ENCODE measurements at regions not wholly inside any gene's neighbourhood (a gene's known extent, or its start where the extent isn't known, plus 50 kb on each side); places are given as distances from the start of the nearest gene placed in this dataset.
"Not testable (repeated sequence)": the region's sequence is repeated elsewhere in the genome, so short reads cannot be mapped to it uniquely, and the experiment has no call there.

DNA sequence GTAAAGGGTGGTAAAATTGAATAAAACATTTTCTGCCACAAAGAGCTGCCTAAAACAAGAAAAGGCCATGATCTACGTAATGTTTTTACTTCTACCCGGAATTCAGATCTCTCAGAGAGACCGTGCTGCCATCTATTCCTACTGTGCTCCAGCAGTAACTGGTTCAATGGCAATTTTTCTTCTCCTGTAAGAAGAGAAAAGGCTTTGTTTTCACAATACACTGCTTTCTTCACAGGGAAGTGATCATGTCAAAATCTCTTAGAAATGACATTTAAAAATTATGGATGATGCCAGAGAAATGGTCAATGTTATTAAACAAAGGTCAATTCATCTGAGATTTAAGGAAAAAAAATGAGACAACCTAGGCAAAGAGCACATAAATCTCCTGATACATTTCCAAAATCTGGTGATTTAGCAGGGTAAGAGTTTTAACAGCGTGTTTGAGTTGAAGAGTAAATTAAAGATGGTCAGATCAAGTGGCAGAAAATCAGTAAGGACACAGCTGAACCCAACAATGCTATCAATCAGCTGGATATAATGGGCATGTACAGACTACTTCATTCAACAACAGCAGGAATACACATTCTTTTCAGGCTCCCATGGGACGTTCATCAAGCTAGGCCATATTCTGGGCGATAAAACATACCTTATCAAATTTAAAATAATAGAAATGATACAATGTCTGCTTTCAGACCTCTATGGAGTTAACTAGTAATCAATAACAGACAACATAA is 523.1 kb downstream of the CHSY3 start:
- DNase-seq, result no peak

DNA sequence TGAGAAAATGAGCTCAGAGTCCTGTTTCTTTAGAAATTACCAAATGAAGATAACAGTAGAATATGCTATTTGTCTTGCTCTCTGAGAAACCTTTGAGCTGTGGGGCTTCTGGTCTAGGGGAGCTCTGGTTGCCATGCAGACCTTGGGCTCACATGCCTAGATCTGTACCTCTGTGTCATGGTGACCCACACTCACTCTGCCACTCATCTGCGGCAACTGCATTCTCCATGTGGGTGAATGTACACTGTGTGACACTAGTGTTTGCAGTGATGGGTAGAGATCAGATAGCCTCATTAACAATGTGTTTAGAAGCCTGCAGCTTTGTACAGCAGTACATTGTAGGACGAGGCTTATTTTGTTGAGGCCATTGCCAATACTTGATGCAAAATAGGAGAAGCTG is 521.2 kb downstream of the CHSY3 start:
- no peak for DNase-seq

DNA sequence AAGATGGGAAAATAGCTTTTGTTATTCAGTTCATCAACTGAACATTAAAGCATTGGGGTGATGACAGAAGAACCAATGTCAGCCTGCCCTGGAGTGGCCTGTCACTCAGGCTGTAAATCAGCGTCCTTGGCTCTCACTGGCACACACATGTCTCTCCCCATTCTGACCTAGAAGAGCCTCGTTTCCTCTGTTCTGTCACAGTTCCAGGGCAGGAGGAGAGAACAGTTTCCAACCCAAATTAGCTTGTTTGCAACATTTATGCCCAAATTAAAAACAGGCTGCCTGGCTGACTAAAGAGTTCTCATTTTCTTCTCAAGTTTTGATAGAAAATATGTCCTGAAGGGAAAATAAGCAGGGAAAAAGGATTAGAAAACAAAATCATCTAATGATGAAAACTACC is 520.1 kb downstream of the CHSY3 start:
- no peak for DNase-seq

DNA sequence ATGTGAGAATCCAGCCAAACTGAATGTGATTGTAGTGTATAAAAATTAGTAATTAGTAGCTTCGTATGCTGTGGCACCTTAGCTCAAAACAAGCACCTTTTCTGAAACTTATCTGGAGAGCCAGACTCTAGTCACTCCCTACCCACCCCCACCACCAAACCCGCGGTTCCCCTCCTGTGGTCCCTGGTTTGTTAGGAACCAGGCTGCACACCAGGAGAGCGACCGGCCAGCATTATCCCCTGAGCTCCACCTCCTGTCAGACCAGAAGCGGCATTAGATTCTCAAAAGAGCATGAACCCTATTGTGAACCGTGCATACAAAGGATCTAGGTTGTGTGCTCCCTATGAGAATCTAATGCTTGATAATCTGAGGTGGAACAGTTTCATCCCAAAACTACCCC is 498.6 kb downstream of the CHSY3 start:
- DNase-seq, result no peak

DNA sequence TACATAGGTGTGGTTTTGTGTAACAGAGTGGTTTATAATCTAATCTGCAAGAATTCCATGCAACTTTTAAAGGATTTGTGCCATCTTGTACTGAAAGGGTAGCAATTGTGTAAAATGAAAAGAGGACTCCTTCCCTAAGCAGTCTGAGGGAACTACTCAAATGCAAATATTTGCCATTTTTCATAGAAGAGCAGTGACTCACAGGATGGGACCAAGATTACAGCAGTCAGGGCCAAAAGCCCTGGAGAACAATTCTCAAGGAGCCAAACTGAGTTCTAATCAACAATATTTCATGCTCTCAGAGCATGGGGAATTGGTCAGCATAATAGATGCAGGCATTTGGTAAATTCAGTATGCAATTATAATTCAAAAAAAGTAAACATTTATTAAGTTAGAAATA is 495.8 kb downstream of the CHSY3 start:
- no peak for DNase-seq

DNA sequence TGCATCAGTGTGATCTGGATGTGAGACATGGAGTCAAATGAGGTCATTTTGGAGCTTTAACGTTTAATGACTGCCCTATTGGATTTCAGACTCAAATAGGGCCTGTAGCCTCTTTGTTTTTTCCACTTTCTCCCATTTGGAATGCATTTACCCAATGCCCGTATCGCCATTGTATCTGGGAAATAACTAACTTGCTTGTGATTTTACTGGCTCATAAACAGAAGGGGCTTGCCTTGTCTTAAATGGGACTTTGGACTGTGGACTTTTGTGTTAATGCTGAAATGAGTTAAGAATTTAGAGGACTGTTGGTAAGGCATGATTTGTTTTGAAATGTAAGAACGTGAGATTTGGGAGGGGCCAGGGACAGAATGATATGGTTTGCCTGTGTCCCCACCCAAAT is 494.6 kb downstream of the CHSY3 start:
- no peak for DNase-seq

DNA sequence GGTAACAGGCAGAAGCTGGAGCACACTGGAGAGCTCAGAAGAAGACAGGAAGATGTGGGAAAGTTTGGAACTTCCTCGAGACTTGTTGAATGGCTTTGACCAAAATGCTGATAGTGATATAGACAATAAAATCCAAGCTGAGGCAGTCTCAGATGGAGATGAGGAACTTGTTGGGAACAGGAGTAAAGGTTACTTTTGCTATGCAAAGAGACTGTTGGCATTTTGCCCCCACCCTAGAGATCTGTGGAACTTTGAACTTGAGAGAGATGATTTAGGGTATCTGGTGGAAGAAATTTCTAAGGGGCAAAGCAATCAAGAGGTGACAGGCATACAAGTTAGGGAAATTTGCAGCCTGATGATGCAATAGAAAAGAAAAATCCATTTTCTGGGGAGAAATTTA is 493.5 kb downstream of the CHSY3 start:
- DNase-seq, result not testable (repeated sequence)

DNA sequence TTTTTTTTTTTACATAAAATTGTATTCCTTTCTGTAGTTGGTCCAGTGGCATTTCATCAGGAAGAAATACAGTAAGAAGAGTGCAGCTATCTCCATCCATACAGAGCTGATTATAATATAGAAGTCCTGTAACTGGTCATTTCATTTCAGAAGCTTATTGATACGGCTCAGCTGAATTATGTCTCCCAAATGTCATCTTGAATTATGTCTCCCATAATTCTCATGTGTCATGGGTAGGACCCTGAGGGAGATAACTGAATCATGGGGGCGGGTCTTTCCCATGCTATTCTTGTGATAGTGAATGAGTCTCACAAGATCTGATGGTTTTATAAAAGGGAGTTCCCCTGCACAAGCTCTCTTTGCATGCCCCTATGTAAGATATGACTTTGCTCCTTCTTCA is 492.9 kb downstream of the CHSY3 start:
- no peak for DNase-seq

DNA sequence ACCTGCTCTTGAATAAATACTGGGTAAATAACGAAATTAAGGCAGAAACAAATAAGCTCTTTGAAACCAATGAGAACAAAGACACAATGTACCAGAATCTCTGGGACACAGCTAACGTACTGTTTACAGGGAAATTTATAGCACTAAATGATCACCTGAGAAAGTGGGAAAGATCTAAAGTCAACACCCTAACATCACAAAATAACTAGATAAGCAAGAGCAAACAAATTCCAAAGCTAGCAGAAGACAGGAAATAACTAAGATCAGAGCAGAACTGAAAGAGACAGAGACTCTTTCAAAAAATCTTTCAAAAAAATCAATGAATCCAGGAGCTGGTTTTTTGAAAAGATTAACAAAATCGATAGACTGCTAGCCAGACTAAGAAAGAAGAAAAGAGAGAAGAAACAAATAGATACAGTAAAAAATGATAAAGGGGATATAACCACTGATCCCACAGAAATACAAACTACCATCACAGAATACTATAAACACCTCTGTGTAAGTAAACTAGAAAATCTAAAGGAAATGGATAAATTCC is 487.5 kb downstream of the CHSY3 start:
- DNase-seq, result not testable (repeated sequence)

DNA sequence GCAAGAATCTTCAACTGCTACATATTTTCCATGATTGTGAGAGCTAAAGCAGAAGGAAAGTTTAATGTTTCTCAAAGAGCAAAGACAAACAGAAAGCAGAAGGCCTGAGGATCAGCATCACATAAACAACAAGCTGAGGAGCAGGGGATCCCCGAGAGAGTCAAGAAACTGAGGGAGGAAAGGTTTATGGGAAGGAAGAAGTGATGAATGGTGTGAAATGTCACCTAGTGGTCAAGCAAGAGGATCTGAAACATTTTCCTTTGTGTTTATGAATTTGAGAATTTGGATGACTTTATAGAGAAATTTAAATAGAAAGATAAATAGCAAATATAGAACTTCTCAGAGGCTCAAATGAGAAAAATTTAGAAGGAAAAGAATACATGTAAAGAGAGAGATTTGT is 481.9 kb downstream of the CHSY3 start:
- DNase-seq, result no peak

DNA sequence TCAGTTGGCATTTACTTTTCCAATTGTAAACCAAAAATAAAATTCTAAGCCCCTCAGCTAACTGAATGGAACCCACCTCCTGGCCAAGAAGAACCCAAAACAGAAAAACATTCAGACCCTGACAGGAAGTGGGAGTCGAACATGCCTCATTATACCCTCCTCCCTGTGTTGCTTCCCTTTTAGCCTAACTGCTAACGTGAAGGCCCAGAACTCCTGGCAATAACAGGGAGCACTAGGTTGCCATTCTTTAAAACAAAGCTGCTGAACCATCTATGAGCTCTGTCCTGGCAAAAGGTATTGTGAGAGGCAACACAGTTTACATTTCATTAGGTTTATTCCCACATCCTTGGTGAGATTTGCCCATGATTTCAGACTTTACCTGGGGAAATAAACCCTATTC is 481.4 kb downstream of the CHSY3 start:
- DNase-seq, result no peak

DNA sequence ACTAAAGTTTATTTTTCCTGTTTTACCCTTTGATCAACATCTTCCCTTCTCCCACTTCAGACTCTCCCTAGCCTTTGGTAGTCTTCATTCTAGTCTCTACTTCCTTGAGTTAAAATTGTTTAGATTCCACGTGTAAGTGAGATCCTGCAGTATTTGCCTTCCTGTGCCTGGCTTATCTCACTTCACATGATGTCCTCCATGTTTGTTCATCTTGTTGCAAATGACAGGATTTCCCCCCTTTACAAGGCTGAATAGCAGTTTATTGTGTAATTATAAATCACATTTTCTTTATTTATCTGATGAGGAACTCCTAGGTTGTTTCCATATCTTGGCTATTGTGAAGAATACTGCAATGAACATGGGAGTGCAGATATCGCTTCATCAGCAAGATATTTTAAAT is 461.7 kb downstream of the CHSY3 start:
- DNase-seq, result no peak

DNA sequence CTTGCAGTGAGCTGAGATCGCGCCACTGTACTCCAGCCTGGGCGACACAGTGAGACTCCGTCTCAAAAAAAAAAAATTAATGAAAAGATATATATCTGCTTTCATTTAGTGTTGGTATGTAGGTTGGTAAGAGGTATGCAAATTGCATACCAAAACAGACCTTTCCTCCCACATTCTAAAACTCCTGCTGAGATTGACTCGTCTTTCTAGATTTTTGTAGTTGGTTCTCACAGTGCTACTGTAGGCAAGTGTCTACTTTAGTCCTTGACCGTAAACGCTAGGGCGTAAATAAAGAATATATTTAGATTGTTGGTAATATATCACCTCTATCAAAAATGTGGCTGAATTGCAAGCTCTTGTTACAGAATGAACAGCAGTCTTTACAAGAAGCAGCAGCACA is 445.9 kb downstream of the CHSY3 start:
- no peak for DNase-seq

DNA sequence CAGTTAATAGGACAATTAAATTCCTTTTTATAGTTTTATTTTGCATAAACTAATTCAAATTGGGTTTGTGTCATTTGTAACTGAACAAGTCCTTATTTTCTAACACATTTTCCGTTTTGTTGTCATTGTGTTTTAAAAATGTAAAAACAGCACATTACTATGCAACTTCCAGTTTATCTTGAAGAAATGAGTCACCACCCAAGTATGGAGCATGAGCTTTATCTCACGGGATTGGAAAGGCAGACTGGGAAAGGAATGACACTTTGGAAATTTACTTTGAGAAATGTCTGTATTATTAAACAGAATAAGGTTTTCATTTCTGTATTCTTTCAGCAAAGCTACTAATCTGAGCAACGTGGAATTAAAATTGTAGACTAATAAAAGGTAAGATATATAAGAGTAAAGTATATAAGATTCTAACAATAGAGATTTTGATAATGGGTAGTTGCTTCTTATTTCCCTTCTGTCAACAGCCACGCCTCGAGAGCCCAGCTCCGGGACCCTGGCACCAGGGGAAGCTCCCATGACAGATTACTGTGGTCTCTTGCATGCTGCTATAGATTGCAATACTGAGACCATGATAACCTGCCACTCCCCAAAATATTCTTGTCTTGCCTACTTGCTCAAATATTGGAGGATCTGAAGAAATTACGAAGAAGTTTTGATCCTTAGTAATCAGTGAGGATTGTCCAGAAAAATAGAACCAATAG is 433.1 kb downstream of the CHSY3 start:
- no peak for DNase-seq

DNA sequence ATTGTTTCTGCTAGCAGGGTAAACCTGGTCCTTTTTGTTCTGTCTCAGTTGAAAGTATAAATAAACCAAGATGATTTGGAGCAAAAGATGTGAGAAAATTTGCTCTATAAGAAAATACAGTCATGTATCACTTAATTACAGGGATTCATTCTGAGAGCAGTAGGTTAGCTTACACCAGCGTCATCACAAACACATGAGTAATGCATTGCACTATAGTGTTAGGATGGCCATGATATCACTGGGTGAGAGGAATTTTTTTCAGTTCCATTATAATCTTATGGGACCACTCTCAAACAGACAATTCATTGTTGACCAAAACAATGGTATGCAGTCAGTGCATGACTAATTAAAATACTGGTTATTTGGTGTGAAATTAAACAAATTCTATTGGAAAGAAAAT is 430.9 kb downstream of the CHSY3 start:
- no peak for DNase-seq

DNA sequence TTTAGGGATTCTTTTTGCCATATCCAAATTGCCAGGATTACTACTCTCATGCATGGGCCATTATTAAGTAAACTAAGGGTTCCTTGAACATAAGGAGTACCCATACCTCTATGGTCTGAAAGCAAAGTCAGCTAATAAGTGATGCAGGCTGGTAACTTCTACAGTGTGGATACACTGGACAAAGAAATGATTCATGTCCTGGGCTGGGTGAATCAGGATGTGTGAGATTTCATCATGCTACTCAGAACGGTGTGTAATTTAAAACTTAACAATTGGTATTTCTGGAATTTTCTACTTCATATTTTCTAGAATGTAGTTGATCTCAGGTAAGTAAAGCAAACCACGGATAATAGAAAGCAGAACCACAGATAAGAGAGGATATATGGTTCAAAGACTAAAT is 428.8 kb downstream of the CHSY3 start:
- DNase-seq, result no peak

DNA sequence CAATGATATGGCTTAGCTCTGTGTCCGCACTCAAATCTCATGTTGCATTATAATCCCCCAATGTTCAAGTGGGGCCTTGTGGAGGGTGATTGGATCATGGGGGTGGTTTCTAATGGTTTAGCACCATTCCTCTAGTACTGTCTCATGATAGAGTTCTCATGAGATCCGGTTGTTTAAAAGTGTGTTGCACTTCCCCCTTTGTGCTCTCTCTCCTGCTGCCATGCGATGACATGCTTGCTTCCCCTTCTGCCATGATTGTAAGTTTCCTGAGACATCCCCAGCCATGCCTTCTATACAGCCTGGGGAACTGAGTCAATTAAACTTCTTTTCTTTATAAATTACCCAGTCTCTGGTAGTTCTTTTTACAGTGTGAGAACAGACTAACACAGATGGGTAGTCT is 427.1 kb downstream of the CHSY3 start:
- DNase-seq, result no peak

DNA sequence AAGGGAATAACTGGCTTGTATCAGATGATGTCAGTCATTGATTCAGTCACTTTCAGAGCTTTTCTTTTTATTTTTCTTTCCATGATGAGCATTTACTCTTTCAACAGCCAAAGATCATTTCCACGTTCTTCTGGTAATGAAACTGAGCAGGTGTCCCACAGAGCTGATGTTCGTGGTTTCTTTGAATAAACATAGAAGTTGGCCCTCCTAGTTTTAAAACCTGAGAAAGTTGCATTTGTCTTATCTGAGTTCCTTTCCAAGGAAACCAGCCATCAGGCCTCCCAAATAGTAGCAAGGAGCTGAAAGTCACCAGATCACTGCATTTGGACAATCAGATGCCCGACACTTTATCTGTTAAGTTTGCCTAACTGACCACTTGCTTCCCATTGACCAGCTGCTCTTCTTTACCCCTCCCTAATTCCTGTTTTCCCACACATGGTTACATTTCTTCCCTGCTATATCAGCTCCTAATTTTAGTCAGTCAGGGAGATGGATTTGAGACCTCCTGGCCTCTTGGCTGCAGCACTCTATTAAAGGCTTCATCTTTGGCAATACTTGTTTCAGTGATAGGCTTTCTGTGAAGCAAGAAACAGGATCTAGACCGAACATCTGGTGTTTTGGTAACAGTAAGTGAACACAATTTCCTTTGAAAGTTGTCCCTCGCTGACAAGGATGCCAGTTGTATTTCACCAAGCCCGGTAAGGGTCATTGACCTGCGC is 420.8 kb downstream of the CHSY3 start:
- no peak for DNase-seq

DNA sequence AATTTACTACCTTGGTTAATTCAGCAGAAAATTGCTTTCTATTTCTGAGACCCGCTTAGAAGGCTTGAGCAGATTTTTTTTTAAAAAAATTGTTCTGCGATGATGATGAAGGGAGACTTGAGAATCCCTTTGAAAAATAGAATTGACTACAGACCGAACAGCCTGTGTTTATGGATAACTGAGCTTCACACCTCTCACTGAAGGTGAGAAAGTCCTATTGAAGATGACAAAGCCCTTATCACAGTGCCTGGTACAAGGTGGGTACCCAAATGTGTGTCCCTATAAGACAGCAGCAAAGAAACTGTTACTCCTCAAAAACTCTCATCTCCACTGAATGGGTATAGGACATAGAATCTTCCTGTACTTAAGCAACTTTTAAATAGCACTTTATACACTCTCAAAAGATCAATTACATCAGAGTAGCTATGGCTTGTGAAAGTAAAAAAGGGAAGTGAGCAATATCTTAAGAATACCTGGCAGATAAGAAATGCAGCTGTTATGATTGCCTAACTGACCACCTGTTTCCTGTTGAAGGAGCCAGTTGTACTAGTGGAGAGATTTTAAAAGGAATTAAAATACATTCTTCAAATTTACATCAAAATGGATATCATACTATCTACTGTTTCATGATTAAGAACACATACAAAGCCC is 419.7 kb downstream of the CHSY3 start:
- DNase-seq, result no peak

DNA sequence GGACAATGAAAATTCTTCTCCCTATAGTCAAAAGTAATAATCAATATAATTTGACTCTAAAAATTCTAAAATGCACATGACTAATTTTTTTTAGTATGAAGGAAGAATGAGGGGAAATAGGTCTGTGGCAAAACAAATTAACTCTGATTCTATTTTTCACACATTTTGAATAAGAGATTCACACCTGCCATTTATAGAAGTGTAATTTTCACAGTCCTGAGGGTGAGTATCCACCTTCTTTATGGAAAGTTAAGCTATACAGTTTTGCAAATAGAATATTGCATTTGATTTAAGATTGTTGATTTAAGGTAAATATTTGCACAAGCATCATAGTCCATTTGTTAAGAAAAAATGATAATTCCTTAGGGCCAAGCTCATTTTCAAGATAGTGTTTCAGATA is 417.7 kb downstream of the CHSY3 start:
- no peak for DNase-seq

DNA sequence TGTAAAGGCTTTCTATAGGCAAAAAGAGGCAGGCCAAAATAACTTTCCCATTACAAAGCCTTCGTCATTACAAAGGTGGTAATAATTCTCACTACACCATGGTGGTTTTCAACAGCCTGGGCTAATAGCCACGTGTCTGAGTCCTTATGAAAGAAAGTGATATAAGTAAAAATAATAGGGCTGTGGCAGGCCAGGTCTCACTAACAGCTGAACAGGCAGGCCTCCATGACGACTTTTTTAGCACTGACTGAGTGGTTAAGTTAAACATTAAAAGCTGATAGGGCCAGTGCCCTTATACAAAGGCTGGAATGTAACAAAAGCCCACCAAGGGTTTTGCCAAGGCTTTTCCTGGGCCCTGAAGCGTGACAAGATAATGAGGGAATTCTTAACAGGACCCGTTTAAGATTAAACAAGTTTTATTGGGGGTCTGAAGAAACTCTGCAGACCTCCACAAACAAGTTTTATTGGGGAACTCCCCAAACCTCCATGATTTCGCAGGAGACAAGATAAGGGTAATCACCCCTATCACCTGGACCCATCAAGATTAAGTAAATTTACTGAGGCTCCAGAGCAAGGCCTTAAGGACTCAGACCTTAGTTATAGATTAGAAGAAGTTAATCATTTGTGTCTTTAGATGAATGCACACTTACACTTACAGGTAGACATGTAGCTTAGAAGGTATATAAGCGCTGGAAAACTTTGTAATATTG is 412.9 kb downstream of the CHSY3 start:
- no peak for DNase-seq

DNA sequence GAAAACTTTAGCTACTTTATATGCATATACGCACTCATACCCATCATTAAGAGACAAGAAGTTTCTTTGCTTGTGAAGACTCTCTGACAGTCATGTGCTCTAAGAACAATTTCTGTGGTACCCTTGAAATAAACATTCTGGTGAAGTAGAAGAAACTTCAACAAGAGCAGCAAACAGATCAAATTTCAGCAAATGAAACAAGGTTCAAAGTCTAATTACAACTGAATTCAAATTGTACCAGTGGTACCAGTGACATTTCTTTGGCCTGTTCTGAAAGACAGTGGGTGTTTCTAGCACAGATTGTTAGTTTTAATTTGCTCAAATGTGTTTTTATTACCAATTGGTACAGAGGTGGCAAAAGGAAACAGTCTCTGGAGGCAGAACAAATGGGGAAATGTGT is 391.0 kb downstream of the CHSY3 start:
- no peak for DNase-seq

DNA sequence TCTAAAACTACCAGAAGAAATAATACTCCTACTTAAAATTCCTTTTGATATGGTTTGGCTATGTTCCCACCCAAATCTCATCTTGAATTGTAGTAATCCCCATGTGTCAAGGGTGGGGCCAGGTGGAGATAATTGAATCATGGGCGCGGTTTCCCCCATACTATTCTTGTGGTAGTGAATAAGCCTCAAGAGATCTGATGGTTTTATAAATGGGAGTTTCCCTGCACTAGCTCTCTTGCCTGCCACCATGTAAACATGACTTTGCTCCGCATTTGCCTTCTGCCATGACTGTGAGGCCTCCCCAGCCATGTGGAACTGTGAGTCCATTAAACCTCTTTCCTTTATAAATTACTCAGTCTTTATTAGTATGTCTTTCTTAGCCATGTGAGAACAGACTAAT is 390.5 kb downstream of the CHSY3 start:
- not testable (repeated sequence) for DNase-seq
